ENCODE measurements at regions not wholly inside any gene's neighbourhood (a gene's known extent, or its start where the extent isn't known, plus 50 kb on each side); places are given as distances from the start of the nearest gene placed in this dataset.

DNA sequence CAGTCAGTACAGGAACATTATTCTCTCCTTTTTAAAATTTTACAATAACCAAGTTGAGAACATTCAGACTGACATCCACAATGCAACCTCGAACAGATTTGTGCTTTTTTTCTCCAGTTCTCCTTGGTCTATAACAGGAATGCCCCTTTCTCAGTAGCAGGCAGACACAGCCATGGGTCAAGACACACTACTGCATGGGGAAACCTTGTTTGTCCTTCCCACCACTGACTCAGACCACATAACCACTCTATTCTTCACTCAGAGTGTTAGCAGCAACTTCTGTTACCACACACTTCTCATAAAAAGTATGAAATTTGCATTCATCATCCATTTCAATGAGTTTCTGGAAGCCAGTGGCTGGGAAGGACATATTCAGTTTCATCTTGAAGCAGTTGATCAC is 421.7 kb downstream of the ADRA2A start:
- DNase-seq (no peak), ATAC-seq (ENCODE audit: low read depth in 2 of 2) (no peak)
- no peak overlapping the region for H3K27ac Mint-ChIP-seq
- peaks cover 5 to 8% (median 6%) of the 10 kb centered on the region in 3 donors for H3K27me3 Mint-ChIP-seq
- H3K4me3 Mint-ChIP-seq = no peak overlapping the region
- H3K9me3 Mint-ChIP-seq = peaks cover 5 to 29% (median 7%) of the 10 kb centered on the region in 7 donors
- H3K4me1 Mint-ChIP-seq = no peaks in the 10 kb centered on the region
- no peaks in the 10 kb centered on the region for H3K36me3 Mint-ChIP-seq

DNA sequence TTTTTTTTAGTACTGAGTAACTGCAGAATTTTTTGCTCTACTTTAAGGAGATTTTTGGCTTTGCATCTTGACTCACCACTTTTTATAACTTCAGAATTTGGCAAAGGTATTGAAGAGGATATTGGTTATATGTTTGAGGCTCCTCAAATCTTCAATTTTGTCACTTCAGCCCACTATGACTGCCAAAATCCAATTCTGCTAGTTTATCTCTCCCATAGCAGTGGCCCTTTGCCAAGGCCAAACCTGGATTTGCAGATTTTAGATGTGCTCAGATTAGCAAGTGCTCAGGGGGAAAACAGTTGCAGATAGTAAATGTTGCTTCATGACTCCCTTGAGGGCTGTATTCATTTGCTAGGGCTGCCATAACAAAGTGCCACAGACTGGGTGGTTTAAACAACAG is 427.5 kb downstream of the ADRA2A start:
- Mint-ChIP-seq H3K36me3 (no peaks in the 10 kb centered on the region), H3K4me3 (no peak overlapping the region), H3K4me1 (no peaks in the 10 kb centered on the region), H3K9me3 (peaks cover 5 to 27% (median 13%) of the 10 kb centered on the region in 7 donors), H3K27ac (no peak overlapping the region), H3K27me3 (peaks cover 0 to 5% (median 0%) of the 10 kb centered on the region in 3 donors)
- DNase-seq = no peak
- ATAC-seq (ENCODE audit: low read depth in 2 of 2) = no peak

DNA sequence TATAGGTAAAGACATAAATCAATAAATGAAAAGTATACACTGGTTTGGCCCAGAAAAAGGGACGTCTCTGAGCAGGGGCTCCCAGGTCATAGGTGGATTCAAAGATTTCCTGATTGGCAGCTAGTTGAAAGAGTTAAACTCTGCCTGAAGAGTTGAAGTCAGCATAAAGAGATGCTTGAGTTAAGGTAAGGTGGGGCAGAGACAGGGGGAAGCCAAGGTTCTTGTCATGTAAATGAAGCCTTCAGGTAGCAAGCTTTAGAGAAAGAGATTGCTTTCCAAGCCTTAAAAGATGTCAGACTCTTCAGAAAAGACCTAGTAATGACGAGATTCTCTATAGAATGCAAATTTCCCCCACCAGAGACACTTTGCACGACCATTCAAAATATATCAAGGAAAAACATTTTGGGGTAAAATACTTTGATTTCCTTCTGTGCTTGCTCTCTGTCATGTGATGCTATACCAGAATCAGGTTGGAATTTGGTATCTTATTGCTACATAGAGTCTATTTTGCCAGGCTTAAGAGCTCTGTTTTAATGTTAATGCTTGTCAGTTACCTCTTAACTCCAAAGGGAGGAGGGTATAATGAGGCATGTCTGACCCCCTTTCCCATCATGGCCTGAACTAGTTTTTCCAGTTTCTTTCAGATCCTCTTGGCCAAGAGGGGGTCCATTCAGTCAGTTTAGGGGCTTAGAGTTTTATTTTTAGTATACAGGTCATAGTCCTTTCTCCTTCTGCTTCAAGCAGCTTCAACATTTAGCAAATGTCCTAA is 429.6 kb downstream of the ADRA2A start:
- no peak overlapping the region for H3K4me3 Mint-ChIP-seq
- no peaks in the 10 kb centered on the region for H3K36me3 Mint-ChIP-seq

DNA sequence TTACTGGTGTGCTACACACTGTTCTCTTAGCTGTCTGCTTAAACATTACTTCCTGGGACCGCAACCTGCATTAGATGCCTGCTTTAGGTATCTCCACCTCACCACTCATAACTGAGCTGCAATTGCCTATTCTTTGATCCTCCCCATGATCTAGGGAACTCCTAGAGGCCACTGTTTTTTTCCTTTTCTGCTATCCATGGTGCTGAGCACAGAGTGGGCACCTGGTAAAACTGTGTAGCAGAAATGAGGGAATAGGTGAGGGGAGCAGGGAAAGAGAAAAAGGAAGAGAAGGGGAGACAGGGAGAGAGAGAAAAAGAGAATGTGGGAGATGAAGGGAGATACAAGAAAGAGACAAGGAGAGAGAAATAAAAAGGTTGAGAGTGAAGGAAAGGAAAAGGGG is 434.9 kb downstream of the ADRA2A start:
- Mint-ChIP-seq H3K4me1 (no peaks in the 10 kb centered on the region), H3K27me3 (peaks cover 0 to 10% (median 9%) of the 10 kb centered on the region in 3 donors), H3K36me3 (no peaks in the 10 kb centered on the region), H3K27ac (no peak overlapping the region), H3K4me3 (no peak overlapping the region), H3K9me3 (peaks cover 0 to 7% (median 1%) of the 10 kb centered on the region in 7 donors)
- no peak for ATAC-seq (ENCODE audit: low read depth in 2 of 2)
- no peak for DNase-seq

More for the DNA sequence above, 429.6 kb downstream of the ADRA2A start:
- peaks cover 0 to 10% (median 9%) of the 10 kb centered on the region in 3 donors for H3K27me3 Mint-ChIP-seq
- no peak for DNase-seq
- no peaks in the 10 kb centered on the region for H3K4me1 Mint-ChIP-seq
- no peak overlapping the region for H3K27ac Mint-ChIP-seq
- H3K9me3 Mint-ChIP-seq = peaks cover 5 to 33% (median 14%) of the 10 kb centered on the region in 7 donors
- ATAC-seq (ENCODE audit: low read depth in 2 of 2) = no peak

DNA sequence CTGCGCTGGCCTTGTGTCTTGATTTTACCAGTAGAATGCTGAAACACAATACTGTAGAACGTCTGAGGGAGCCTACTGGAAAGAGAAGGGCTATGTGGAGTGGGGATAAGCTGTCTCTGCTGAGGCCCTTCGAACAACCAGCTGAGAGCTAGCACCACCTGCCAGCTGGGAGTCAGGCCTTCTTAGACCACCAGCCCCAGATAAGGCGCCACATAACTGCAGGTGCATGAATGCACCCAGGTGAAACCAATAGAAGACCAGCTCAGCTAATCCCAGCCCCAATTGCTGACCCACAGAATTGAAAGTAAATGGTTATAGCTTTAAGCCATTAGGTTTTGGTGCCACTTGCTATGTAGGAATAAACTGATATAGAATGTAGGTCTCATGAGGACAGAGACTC is 438.4 kb downstream of the ADRA2A start:
- H3K4me1 Mint-ChIP-seq = no peaks in the 10 kb centered on the region
- H3K4me3 Mint-ChIP-seq = no peak overlapping the region
- H3K27ac Mint-ChIP-seq = no peak overlapping the region

DNA sequence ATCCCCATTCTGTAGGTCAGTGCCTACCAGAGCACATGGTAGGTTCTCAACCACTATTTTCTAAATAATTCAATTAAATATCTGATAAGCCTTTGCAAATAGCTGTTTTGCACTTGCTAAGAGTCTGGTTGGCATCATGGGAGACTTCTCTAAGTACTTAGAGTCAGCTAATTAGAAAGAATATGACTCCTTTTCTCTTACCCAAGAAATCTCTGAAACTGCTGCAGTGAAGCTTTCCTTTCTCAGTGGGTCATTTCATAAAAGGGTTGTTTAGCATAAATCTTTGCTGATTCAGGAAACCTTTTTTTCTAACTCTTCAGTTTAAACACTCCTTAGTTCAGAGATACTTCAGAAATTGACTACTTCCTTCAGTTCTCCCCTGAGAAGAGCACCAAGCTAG is 438.9 kb downstream of the ADRA2A start:
- Mint-ChIP-seq H3K4me3 (no peak overlapping the region), H3K9me3 (peaks cover 0 to 2% (median 0%) of the 10 kb centered on the region in 7 donors), H3K27me3 (peaks cover 0 to 6% (median 0%) of the 10 kb centered on the region in 3 donors), H3K36me3 (no peaks in the 10 kb centered on the region), H3K4me1 (no peaks in the 10 kb centered on the region), H3K27ac (no peak overlapping the region)
- ATAC-seq (ENCODE audit: low read depth in 2 of 2) = no peak
- DNase-seq = no peak

More for the DNA sequence above, 438.4 kb downstream of the ADRA2A start:
- Mint-ChIP-seq H3K27me3 (peaks cover 0 to 8% (median 2%) of the 10 kb centered on the region in 3 donors), H3K9me3 (peaks cover 0 to 2% (median 0%) of the 10 kb centered on the region in 7 donors), H3K36me3 (no peaks in the 10 kb centered on the region)
- no peak for ATAC-seq (ENCODE audit: low read depth in 2 of 2)
- DNase-seq = no peak

DNA sequence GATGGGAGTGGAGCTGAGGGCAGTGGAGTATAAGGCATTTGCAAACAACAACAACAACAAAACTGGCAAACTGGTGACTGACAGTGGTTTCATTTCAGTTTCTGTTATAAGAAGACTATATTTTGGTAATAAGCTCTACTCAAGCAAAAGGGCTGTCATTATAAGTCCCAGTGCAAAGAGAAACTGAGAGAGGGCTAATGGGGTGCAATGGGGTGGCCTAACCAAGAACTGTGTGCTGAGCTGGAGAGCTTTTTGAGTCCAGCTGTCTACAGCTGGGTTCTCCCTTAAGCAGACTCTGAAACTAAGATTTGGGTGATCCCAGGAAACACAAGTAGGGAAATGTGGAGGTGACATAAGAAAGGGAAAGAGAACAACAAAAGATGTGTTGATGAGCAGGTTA is 439.3 kb downstream of the ADRA2A start:
- H3K27me3 Mint-ChIP-seq = peaks cover 0 to 6% (median 0%) of the 10 kb centered on the region in 3 donors
- ATAC-seq (ENCODE audit: low read depth in 2 of 2) = no peak
- H3K4me3 Mint-ChIP-seq = no peak overlapping the region
- H3K36me3 Mint-ChIP-seq = no peaks in the 10 kb centered on the region
- no peak for DNase-seq
- H3K4me1 Mint-ChIP-seq = no peaks in the 10 kb centered on the region
- H3K9me3 Mint-ChIP-seq = peaks cover 0 to 2% (median 0%) of the 10 kb centered on the region in 7 donors
- no peak overlapping the region for H3K27ac Mint-ChIP-seq

DNA sequence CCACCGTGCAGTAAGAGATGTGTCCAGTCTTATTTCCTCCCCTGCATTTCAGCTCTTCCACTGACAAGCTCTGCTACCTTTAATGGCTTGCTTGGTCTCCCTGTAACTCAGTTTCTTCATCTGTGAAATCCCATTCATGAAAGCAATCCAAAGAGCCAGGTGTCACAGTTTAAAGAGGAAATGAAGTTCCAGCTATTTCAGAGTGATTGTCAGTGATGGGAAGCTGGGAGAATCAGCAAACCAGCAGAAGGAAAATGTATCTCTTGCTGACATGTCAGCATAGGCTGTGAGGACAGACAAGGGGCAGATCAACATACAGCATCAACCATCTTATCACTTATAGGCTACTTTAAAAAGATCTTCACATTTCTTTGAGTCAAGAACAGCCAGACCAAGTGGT is 445.3 kb downstream of the ADRA2A start:
- DNase-seq = no peak
- Mint-ChIP-seq H3K27ac (no peak overlapping the region), H3K4me3 (no peak overlapping the region), H3K36me3 (no peaks in the 10 kb centered on the region), H3K4me1 (no peaks in the 10 kb centered on the region), H3K9me3 (no peaks in the 10 kb centered on the region), H3K27me3 (peaks cover 0 to 12% (median 0%) of the 10 kb centered on the region in 3 donors)
- no peak for ATAC-seq (ENCODE audit: low read depth in 2 of 2)

DNA sequence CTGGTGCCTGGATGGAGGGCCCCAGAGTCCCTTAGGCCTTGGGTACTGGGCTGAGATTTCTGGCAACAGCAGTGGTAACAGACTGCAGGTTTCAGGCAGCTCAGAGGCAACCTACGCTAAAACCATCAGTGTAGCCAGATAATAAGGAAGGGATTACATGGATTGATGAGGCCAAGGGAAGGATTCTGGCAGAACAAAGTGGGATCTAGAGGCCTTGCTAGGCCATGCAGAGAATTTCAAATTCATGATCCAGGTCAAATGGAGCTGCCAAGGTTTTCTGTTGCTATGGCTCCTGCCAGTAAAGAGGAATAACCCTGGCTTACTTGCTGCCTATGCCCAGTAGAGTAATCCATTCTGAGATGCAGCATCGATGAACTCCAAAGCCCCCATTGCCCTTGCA is 445.7 kb downstream of the ADRA2A start:
- H3K36me3 Mint-ChIP-seq = no peaks in the 10 kb centered on the region
- ATAC-seq (ENCODE audit: low read depth in 2 of 2) (no peak), DNase-seq (no peak)
- no peaks in the 10 kb centered on the region for H3K4me1 Mint-ChIP-seq
- peaks cover 0 to 14% (median 0%) of the 10 kb centered on the region in 3 donors for H3K27me3 Mint-ChIP-seq
- no peaks in the 10 kb centered on the region for H3K9me3 Mint-ChIP-seq
- no peak overlapping the region for H3K4me3 Mint-ChIP-seq
- H3K27ac Mint-ChIP-seq = no peak overlapping the region

DNA sequence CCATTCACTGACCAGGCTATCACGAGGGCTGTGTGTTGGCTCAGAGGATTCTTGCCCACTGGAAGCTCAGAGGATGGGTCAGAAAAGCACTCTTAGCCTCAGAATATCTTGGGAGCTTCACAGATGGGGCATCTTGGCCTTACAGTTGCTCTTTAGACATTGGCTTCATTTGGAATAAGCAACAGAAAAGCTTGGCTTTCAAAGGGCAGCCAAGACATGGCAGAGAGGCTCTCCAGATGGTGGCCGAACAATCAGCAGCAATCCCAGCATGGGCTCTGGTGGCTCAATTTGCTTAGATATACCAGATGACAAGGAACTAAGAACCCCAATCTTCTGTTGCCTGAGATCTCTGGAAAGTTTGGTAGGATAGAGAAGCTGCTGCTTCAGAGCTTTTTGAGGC is 446.2 kb downstream of the ADRA2A start:
- no peak overlapping the region for H3K4me3 Mint-ChIP-seq
- no peak overlapping the region for H3K27ac Mint-ChIP-seq
- peaks cover 0 to 14% (median 0%) of the 10 kb centered on the region in 3 donors for H3K27me3 Mint-ChIP-seq
- ATAC-seq (ENCODE audit: low read depth in 2 of 2) = no peak
- no peak for DNase-seq
- no peaks in the 10 kb centered on the region for H3K9me3 Mint-ChIP-seq
- no peaks in the 10 kb centered on the region for H3K36me3 Mint-ChIP-seq
- H3K4me1 Mint-ChIP-seq = no peaks in the 10 kb centered on the region

DNA sequence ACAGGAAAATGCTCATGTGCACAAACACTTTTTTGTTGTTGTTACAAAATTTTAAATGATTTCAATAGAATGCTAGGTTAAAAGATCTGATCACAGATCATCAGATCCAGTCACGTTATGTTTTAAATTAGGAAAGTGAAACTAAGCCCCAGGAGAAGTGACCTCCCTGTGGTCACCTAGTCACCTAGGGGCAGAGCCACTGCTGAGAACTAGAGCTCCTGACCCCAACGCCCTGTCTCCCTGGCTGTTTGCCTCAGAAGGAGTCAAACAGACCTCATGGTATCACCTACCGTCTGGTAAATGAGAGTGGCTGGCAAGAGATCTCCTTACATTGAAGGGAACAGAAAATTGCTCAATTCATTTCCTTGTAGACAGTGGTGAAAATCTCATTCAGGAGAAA is 447.3 kb downstream of the ADRA2A start:
- H3K9me3 Mint-ChIP-seq = no peaks in the 10 kb centered on the region
- peaks cover 0 to 13% (median 0%) of the 10 kb centered on the region in 3 donors for H3K27me3 Mint-ChIP-seq
- no peaks in the 10 kb centered on the region for H3K36me3 Mint-ChIP-seq
- no peak overlapping the region for H3K4me3 Mint-ChIP-seq
- no peak for DNase-seq
- H3K27ac Mint-ChIP-seq = no peak overlapping the region
- no peak for ATAC-seq (ENCODE audit: low read depth in 2 of 2)
- H3K4me1 Mint-ChIP-seq = no peaks in the 10 kb centered on the region

DNA sequence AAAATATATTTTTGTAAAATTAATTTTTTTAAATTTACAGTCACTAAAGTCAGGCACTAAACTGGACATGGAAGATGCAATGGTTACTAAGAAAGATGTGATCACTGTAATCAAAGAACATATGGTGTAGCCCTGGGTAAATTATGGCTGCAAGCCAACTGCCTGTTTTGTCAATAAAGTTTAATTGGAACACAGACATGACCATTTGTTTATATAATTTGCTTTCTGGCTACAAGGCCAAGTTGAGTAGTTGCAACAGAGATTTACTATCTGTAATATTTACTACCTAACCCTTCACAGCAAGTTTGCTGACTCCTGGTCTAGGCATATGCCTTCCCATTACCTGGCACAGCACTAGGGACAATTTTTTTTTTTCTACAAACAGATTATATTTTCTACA is 448.9 kb downstream of the ADRA2A start:
- ATAC-seq (ENCODE audit: low read depth in 2 of 2) (no peak), DNase-seq (no peak)
- no peaks in the 10 kb centered on the region for H3K36me3 Mint-ChIP-seq
- no peak overlapping the region for H3K27ac Mint-ChIP-seq
- no peaks in the 10 kb centered on the region for H3K4me1 Mint-ChIP-seq
- peaks cover 0 to 9% (median 0%) of the 10 kb centered on the region in 3 donors for H3K27me3 Mint-ChIP-seq
- no peak overlapping the region for H3K4me3 Mint-ChIP-seq
- no peaks in the 10 kb centered on the region for H3K9me3 Mint-ChIP-seq

DNA sequence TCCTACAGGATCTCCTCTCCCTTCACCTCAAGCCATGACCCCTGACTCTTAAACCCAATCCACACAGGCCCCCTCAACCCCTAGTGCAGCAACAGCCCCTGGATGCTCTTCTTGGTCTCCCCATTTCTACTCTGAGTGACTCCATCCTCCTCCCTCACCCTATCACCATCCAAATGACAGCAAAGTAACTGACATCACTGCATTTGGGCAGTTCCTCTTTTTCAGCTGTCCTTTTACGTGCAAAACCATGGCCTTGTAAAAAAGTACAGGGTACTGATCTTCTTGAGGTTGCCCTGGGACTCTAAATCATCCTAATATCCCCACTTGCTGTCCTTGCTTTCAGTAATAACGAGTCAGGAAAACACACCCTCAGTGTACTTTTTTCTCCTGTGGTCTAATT is 454.9 kb downstream of the ADRA2A start:
- H3K4me1 Mint-ChIP-seq = no peaks in the 10 kb centered on the region
- no peaks in the 10 kb centered on the region for H3K36me3 Mint-ChIP-seq
- H3K27me3 Mint-ChIP-seq = peaks cover 0 to 11% (median 0%) of the 10 kb centered on the region in 3 donors
- H3K4me3 Mint-ChIP-seq = no peak overlapping the region
- DNase-seq (no peak), ATAC-seq (ENCODE audit: low read depth in 2 of 2) (no peak)
- peaks cover 0 to 9% (median 3%) of the 10 kb centered on the region in 7 donors for H3K9me3 Mint-ChIP-seq
- no peak overlapping the region for H3K27ac Mint-ChIP-seq

DNA sequence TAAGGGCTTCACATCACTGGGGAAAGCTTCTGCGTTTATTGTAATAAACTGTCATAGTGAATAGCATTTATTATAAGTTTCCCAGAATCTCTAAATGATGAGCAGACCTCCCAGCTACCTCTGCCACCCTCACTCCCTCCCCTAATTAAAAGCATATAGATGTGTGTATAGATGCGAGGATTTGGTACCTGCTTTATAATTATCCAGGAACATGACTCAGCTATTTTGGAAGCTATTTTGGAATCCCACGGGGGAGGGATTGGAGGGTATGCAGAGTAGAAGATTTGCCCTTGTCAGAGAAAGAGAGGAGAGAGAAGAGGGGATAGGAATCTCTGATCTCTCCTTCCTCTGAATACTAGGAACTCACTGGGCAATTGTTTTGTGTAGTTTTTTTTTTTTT is 455.3 kb downstream of the ADRA2A start:
- DNase-seq (no peak), ATAC-seq (ENCODE audit: low read depth in 2 of 2) (no peak)
- Mint-ChIP-seq H3K4me3 (no peak overlapping the region), H3K36me3 (no peaks in the 10 kb centered on the region), H3K9me3 (peaks cover 0 to 9% (median 3%) of the 10 kb centered on the region in 7 donors), H3K27ac (no peak overlapping the region), H3K27me3 (peaks cover 0 to 7% (median 0%) of the 10 kb centered on the region in 3 donors), H3K4me1 (no peaks in the 10 kb centered on the region)
